ENCODE measurements at regions not wholly inside any gene's neighbourhood (a gene's known extent, or its start where the extent isn't known, plus 50 kb on each side); places are given as distances from the start of the nearest gene placed in this dataset.

- no peak for DNase-seq (ENCODE audit: low read depth in 2 of 2)
Measured at GRCh38 chr12:59928416-59928815, 332.6 kb downstream of the SLC16A7 start.

DNA sequence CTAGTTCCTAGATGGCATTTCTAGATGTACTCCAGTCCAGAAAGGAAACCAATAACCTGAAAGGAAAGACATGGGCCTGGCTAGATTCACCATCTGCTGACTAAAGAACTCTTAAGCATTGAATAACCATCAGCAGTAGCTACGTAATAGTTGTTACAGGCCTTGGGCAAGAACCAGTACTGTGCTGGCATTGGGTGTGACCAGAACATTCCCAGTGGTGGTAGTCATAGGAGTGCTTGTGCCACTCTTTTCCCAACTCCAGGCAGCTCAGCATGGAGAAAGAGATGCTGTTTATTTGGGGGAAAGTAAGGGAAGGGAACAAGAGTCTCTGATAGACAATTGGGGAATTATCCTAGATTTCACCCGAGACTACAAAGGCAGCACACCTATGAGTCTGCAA lies 333.3 kb downstream of the SLC16A7 start:
- no peak for DNase-seq (ENCODE audit: low read depth in 2 of 2)

DNA sequence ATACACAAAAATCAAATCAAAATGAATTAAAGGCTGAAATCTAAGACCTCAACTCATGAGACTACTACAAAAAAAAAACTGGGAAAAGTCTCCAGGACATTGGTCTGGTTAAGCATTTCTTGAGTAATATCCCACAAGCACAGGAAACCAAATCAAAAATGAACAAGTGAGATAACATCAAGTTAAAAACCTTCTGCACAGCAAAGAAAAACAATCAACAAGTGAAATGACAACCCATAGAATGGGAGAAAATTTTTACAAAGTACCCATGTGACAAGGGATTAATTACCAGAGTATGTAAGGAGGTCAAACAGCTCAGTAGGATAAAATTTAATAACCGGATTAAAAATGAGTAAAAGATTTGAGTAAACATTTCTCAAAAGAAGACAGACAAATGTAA lies 338.7 kb downstream of the SLC16A7 start:
- no peak for DNase-seq (ENCODE audit: low read depth in 2 of 2)

- no peak for DNase-seq (ENCODE audit: low read depth in 2 of 2)
Measured at GRCh38 chr12:59936534-59936933, 340.7 kb downstream of the SLC16A7 start.

DNA sequence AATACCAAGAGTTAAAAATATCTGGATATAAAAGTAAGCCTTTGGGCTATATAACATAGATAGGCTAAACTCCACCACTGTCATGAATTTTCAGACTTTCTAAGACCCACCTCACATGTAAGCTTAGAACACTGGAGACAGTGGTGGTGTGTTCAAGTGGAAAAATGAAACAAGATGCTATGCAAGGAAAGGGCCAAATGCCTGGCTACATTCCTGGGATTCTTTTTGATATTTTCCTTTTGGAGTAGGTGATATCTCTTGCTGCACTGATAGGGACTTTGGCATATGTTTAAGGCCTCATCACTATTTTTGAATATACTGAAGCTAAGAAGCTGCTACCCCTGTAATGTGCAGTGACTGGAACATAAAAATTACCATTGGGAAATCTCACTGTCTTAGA lies 341.3 kb downstream of the SLC16A7 start:
- DNase-seq (ENCODE audit: low read depth in 2 of 2), result no peak

- no peak for DNase-seq (ENCODE audit: low read depth in 2 of 2)
Measured at GRCh38 chr12:59938190-59938962, 342.5 kb downstream of the SLC16A7 start.

- DNase-seq (ENCODE audit: low read depth in 2 of 2), result no peak
Measured at GRCh38 chr12:59940631-59941342, 345.0 kb downstream of the SLC16A7 start.

GRCh38 chr12:59941461-59941860 lies 345.6 kb downstream of the SLC16A7 start:
- DNase-seq (ENCODE audit: low read depth in 2 of 2), result no peak

DNA sequence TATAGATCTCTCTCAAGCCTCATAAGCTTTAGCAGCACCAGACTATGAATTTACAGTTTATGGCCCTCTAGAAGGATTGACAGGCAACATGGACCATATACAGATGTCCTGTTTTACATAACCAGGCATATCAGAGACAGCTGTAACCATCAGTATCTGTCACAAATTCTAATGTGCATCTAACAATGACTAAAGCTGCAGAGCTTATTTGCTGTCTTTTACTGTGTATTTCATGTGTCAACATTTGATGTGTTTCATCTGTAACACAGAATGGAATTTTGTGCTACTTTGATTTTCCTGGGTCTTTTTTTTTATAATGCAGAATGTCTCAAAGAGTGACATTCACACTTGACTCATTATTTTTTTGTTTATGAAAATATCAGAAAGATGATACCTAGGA lies 348.3 kb downstream of the SLC16A7 start:
- DNase-seq (ENCODE audit: low read depth in 2 of 2), result no peak

DNA sequence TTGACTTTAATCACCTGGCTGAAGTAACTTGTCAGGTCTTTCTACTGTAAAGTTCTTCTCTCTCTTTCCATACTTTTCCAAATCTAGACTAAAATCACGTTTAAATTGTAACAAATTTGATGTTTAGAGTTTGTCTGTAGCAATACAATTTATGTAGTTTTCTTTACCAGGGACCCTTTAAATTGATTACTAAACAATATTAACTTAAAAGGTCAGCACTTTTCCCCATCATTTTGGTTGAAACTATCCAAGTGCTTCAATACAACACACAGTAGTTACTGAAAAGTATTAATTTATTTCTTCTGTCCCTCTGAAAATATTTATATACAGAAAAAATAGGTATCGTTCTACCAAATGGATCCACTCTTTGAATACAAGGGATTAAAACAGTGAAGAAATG lies 350.8 kb downstream of the SLC16A7 start:
- no peak for DNase-seq (ENCODE audit: low read depth in 2 of 2)

- DNase-seq (ENCODE audit: low read depth in 2 of 2), result no peak
Measured at GRCh38 chr12:59963546-59963945, 367.7 kb downstream of the SLC16A7 start.

DNA sequence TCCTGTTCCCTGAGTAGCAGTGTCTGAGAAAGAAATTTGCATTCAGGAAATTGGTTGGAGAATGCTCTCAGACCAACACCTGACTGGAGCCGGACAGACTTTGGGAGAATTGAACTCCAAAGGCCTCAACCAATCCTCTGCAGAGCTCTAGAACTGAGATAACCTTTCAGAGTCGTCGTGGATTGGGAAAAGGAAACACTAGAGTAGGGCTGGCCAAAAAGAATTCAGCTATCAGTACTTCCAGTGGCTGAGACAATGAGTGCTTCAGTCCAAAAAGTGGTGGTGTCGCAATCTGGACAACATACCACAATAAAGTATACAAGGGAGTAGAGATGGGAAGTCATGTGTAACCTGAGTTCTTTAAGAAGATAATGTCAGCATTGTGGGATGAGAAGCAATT lies 377.1 kb downstream of the SLC16A7 start:
- no peak for DNase-seq (ENCODE audit: low read depth in 2 of 2)

- DNase-seq (ENCODE audit: low read depth in 2 of 2), result no peak
Measured at GRCh38 chr12:59973515-59973914, 377.7 kb downstream of the SLC16A7 start.

GRCh38 chr12:59977779-59978178 lies 381.9 kb downstream of the SLC16A7 start:
- DNase-seq (ENCODE audit: low read depth in 2 of 2), result no peak

DNA sequence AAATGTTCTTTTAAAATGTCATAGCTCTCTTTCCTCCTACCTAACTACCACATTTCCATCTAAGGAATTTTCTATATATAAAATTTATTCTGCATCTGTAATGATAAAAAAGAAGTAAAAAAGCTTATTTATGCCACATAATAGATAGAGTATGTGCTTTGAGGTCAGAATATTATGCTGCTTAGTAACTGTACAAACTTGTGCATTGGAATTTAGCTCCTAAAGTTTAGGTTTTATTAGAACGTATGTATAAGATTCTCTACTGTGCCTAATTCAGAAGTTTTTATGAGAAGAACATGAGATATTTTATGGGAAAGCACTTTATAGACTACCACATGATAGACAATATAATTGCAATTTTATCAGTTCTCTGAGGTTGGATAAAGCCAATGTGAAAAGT lies 384.6 kb downstream of the SLC16A7 start:
- no peak for DNase-seq (ENCODE audit: low read depth in 2 of 2)

DNA sequence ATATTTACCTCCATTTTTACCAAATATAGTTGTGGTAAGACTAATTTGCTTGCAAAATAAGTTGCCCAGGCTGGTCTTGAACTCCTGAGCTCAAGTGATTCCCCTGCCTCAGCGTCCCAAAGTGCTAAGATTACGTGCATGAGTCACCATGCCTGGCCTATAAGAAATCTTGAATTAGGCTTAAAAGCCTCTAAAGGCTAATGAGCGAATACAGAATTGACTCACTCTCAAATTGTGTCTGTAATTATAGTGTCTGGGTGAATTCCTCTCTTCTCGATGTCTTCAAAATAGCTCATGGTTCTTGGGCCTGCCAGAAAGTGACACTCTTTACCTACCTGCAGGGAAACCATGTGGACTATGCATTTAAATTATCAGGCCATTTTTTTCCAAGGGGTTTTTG lies 403.5 kb downstream of the SLC16A7 start:
- DNase-seq (ENCODE audit: low read depth in 2 of 2), result no peak

DNA sequence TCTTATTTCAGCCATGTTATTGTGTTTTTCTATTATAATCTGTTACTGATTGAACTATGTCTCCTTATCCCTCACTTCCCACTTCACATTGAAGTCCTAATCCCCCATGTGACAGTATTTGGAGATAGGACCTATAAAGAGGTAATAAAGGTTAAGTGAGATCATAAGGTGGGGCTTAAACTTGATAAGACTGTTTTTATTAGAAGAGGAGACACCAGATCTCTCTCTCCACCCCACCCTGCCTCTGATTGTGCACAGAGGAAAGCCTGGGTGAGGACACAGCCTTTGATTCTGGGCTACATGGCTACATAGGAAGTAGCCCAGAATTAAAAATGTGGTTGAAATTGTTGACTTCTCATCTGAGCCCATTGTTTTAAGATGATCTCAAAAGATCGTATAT lies 414.7 kb downstream of the SLC16A7 start:
- no peak for DNase-seq (ENCODE audit: low read depth in 2 of 2)

DNA sequence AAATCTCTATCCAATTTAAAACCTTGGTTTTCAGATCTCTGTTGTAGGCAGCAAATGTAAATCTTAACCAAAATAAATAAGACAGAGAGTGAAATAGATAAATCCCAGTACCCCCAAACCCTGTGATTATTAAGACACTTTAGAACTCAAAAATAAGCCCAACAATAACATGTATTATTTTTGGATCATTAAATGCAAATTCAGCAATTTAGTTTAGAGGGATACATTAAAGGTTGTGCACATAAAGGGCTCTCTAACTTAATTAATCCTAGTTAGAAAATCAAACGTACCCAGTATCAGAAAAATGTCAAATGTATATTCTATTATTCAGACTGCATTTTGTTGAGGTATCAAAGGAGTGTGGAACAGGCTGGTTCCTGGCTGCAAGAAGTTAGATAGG lies 416.8 kb downstream of the SLC16A7 start:
- no peak for DNase-seq (ENCODE audit: low read depth in 2 of 2)

GRCh38 chr12:60014436-60014835 lies 418.6 kb downstream of the SLC16A7 start:
- no peak for DNase-seq (ENCODE audit: low read depth in 2 of 2)

DNA sequence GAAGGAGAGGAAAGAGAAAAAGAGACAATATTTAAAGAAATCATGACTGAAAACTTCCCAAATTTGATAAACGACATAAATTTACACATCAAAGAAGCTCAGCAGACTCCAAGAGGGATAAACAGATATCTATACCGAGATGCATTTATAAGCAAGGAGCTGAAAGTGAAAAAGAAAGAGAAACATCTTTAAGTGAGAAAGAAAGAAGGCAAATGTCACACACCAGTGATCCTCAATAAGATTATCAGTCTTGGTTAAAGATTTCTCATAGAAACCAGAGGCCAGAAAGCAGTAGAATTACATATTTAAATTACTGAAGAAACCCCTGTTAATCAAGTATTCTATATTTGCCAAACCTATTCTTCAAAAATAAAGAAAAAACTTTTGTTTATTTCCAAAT lies 424.2 kb downstream of the SLC16A7 start:
- DNase-seq (ENCODE audit: low read depth in 2 of 2), result no peak

- DNase-seq (ENCODE audit: low read depth in 2 of 2), result no peak
Measured at GRCh38 chr12:60021235-60021634, 425.4 kb downstream of the SLC16A7 start.

DNA sequence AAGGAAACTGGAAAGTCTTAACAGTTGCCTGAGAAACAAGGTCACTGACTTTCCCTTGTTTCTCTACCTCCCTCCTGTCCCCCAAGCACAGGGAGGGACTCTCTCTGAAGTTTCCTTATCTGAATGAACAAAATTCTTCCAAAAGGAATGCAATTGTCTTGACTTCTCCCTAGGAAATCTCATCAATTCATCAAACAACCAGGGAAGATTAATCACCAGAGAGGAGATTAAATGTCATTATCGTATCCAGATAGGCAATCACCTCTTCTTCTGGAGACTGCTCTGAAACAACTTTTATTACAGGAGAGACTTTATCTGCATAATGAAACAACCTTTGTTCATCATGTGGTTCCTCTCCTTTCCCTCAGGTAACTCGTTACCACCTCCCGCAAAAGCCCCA lies 431.4 kb downstream of the SLC16A7 start:
- no peak for DNase-seq (ENCODE audit: low read depth in 2 of 2)

DNA sequence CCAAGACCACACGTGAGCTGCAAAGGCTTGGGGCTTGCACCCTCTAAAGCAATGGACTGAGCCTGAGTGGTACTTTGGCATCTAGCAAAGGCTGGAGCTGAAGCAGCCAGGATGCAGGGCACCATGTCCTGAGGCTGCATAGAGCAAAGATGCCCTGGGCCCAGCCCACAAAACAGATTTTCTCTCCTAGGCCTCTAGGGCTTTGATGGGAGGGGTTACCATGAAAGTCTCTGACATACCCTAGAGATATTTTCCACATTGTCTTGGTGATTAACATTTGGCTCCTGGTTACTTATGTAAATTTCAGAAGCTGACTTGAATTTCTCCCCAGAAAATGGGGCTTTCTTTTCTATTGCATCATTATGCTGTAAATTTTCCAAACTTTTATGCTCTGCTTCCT lies 438.3 kb downstream of the SLC16A7 start:
- DNase-seq (ENCODE audit: low read depth in 2 of 2), result no peak

- no peak for DNase-seq (ENCODE audit: low read depth in 2 of 2)
Measured at GRCh38 chr12:60035835-60036234, 440.0 kb downstream of the SLC16A7 start.

All from stimulated activated CD4-positive, alpha-beta T cell treated with anti-CD3 and anti-CD28 coated beads, Interleukin-15, amount 100 ng/mL, for 48 hours (primary cell).